ENCODE measurements at regions not wholly inside any gene's neighbourhood (a gene's known extent, or its start where the extent isn't known, plus 50 kb on each side); places are given as distances from the start of the nearest gene placed in this dataset.
A peak's percentile ranks its signal among the peaks of the same experiment; 100 is the strongest.
"Not testable (repeated sequence)": the region's sequence is repeated elsewhere in the genome, so short reads cannot be mapped to it uniquely, and the experiment has no call there.

DNA sequence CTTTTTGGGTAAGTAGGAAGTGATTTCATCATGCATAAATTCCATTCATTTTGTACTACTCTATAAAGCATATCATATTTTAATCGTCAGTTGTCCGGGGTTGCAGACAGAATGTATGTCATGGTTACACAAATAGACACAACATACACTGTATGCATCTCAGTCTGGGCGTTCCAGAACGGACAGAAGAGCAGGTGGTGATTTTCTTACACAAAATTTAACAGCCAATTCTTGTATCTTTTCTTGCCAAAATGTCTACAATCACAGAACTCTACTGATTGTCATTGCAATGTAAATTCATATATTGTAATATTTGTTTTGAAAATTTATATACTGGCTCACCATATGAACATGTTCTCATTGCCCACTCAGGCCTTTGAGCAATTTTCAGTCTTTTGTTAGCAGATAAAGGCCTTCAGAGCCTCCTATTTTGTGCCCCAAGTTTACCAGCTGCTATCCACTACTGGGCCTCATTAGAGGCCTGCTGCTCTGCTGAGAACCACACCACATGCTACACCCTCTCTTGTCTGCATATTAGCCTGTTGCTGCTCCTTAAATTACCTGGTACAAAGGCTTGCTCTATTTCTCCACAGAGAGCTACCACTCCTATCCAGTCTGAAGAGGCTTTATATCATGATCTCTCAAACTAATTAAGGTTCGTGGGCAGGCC is 61.5 kb downstream of the PRDM13 start:
- no peak for DNase-seq

DNA sequence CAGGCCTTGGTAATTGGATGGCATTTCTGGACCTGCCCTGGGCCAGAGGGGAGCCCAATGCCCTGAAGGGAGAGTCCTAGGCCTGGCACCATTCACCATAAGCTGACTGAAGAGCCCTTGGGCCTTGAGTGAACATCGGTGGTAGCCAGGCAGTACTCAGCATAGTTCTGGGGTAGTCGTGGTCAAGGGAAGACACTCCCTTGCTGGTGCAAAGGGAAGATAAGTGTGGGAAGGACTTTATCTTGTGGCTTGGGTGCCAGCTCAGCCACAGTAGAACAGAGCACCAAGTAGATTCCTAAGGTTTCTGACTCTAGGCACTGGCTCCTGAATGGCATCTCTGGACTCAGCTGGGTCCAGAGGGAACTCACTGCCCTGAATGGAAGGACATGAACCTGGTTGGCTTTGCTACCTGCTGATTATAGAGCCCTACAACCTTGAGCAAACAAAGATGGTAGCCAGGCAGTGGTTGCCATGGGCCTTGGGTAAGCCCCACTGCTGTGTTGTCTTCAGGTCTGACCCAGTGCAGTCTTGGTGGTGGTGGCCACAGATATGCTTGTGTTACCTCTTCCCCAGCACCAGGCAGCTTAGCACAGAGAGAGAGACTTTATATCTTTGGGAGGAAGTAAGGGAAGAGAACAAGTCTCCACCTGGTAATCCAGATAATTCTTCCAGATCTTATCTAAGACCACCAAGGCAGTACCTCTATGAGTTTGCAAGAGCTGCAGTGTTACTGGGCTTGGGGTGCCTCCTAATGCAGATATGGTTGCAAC is 83.5 kb downstream of the PRDM13 start:
- no peak for DNase-seq

DNA sequence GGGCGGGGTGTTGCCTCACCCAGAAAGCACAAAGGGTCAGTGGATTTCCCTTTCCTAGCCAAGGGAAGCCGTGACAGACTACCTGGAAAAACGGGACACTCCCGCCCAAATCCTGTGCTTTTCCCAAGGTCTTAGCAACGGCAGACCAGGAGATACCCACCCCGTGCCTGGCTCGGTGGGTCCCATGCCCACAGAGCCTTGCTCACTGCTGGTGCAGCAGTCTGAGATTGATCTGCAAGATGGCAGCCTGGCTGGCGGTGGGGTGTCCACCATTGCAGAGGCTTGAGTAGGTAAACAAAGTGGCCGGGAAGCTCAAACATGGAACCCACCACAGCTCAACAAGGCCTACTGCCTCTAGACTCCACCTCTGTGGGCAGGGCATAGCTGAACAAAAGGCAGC is 95.7 kb downstream of the PRDM13 start:
- DNase-seq: not testable (repeated sequence)

DNA sequence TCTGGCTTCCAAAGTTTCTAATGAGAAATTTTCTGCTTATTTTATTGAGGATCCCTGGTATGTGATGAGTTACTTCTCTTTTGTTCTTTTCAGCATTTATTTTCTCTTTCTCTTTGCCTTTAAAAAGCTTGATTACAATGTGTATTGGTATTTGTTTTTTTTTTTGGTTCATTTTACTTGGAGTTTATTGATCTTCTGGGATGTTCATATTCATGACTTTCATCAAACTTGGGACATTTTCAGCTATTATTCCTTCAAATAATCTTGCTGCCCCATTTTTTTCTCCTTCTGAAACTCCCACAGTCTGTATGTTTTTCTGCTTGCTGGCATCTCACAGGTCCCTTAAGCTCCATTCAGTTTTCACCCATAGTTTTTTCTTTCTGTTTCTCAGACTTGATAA is 102.4 kb downstream of the PRDM13 start:
- DNase-seq: no peak

DNA sequence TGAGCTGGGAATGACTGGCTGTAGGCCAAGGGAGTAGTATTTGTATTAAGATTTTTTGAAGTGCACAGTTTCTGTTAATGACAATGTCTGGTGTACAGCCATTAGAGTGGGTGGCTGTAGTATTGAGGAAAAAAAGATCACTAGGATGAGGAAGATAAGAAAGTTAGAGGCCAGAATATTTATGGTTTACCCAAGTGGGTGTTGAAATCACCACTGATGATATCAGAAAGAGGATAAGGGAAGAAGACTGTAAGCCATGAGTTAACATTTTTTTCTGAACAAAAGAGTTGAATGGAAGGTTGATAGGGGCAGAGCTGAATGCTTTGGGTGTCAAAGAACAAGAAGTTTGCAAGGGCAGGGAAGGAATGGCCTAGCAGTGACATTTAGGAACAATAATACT is 104.7 kb downstream of the PRDM13 start:
- no peak for DNase-seq

DNA sequence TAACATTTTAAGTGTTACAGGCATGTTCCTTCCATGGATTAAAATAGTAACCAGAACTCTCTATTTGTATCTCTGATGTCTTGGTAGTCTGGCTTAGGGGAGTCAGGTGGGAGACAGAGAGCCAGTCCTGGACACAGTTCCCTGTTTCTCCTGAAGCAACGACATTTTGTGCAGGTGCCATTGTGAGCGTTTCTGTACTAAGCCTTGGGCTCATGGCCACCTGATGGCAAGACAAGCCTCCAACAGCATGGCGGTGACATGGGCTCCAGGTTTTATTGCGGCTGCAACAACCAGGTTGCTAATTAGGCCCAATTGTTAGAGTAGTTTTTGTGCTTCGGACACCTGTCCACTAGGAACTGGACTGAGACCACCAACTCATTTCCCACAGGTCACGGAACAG is 105.3 kb downstream of the PRDM13 start:
- no peak for DNase-seq

DNA sequence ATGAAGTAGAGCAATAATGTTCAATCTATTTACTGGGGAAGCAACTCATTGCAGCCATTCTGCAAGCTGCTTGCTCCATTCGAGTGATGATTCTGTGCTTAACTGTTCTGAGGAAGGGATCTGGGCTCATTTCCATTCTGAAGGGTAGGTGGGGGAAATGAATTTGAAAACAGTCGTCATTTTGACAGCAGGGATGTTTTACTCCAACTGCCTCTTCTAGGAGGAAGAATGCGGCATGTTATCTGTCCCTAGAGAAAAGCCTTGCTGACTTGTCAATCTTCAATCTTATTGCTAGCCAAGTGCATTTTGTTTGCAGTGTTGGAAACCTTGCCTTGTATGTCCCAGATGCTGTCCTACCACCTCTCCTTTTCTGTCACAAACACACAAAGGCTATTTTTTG is 105.9 kb downstream of the PRDM13 start:
- no peak for DNase-seq

DNA sequence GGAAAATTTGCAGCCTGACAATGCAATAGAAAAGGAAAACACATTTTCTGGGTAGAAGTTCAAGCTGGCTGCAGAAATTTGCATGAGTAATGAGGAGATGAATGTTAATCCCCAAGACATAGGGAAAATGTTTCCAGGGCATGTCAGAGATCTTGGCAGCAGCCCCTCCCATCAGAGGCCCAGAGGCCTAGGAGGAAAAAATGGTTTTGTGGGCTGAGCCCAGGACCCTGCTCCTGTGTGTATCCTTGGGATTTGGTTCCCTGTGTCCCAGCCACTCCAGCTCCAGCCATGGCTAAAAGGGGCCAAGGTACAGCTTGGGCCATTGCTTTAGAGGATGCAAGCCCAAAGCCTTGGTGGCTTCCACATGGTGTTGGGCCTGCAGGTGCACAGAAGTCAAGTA is 115.4 kb downstream of the PRDM13 start:
- DNase-seq: not testable (repeated sequence)

DNA sequence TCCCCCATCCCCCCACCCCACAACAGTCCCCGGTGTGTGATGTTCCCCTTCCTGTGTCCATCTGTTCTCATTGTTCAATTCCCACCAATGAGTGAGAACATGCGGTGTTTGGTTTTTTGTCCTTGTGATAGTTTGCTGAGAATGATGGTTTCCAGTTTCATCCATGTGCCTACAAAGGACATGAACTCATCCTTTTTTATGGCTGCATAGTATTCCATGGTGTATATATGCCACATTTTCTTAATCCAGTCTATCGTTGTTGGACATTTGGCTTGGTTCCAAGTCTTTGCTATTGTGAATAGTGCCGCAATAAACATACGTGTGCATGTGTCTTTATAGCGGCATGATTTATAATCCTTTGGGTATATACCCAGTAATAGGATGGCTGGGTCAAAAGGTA is 123.6 kb downstream of the PRDM13 start:
- not testable (repeated sequence) for DNase-seq

DNA sequence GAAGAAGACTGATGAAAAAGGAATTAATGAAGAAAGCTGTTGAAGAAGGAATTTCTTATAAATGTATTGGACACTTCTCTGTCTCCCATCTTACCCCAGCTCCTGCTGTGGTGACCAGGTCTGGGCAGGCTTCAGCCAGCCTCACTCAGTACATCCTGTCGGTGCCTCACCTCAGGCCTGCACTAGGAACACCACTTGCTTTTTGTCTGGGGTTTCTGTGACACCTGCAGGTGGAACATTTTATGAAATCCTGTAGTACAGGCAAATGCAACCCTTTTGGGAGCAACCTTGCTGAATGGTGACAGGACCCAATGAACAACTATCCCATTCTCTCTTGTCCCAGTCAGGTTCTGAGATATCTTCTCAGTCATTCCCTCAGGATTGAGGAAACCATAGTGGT is 129.7 kb downstream of the PRDM13 start:
- no peak for DNase-seq

DNA sequence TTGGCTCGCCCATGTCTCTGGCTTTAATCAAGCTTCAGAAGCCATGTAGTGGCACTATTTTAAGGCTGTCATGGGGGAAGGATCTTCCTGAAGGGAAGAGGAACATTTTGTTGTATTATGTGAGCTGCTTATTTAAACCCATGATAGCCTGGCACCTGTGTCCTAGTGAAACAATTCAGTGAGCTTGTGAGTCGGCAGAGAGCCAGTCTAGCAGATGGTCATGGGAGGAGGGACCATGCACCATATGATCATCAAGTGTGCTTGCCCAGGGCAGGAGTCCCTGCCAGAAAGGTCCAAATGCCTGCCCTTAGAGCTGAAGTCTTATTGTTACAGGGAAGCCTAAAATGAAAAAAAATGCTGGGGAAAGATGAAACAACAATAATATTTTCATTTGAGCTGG is 132.9 kb downstream of the PRDM13 start:
- no peak for DNase-seq

DNA sequence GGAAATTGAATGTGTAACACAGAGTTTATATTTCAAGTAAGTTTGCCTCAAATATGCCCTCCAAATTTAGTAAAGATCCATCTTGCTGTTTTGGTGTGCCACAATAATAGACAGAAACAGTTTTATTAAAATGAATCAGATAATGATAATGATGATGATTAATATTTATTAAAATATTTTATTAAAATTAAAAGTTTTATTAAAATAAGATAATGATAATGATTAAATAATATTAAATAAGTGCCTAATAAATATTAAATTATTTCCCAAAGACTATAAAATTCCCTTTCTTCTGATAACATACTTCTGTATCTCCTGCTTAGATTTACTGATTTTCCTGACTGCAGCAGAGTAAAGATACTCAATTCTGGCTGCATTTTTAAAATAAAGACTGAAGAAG is 134.5 kb downstream of the PRDM13 start:
- no peak for DNase-seq

DNA sequence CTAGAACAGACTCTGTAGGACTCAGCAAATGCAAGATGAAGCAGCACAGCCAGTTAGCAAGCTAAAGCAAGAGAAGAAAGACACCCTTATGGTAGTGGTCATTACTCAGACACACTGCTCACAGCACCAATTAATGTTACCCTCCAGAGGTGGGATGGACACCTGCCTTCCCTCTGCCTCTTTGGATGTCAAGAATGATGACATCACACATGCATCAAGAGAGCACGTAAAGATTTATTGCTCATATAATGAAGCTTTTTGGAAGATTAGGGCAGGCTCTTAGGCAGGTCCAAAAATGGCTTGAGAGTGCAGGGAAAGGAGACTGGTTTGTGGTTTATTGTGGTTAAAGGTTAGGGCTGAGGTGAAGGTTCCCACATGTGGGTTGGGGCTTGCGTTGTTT is 137.0 kb downstream of the PRDM13 start:
- DNase-seq: no peak

DNA sequence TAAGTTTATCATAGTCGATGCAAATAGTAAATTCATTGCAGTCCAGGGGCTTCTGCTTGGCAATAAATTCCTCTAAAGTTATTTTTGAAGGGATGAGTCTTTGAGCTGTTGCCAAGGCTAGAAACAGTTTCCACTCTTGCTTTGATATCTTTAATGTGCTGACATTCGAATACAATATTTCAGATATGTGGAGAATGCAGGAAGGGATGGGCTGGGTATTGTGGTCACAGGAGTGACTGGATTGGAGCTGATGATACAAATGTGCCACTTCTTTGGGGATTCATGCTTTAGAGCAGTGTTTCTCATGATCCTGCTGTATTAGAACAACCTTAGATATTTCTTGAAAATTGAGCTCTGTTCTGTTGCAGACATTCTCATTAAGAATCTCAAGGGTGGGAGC is 139.0 kb downstream of the PRDM13 start:
- no peak for DNase-seq

DNA sequence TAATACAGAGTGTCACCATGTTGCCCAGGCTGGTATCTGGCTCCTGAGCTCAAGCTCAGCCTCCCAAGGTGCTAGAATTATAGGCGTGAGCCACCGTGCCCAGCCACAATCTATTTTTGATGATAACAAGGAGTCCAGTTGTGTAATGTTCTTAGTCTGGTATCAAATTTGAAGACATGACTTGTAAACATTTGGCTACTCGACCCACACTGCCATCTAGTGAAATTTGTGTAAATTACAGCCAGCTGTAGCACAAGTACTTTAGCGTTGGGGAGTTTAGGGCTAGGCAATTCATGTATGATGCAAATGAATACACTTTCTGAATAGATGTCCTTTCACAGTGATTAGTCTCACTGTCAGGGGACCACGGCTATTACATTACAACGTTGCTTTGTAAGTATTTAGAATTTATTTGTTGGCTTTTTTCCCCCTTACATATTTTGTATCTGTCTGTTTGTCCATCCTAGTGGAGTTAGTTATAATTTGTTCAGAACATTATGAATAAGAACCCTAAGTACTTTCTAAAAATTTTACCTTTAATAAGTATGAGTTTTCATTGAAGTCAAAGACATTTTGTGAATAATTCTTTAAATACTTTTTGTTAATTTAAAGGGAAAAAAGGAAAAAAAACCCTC is 139.7 kb downstream of the PRDM13 start:
- DNase-seq: peak; percentile 16

DNA sequence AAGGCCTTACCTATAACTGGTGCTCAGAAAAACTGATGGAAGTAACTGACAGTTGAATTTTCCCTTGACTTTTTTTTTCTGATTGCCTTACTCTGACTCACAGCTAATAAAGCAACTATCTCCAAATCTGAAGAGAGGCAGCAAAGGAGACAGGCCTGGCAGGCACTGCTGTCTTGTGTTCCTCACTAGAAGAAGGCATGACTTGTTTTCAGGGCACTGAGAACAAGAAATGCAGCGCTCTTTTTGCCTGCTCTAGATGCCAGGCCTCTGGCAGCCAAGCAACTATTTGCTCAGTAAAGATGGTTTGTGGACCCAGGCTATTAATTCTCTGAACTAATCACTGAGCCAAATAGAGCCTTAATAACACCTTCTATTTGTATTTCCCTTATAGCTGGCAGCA is 155.1 kb downstream of the PRDM13 start:
- no peak for DNase-seq

DNA sequence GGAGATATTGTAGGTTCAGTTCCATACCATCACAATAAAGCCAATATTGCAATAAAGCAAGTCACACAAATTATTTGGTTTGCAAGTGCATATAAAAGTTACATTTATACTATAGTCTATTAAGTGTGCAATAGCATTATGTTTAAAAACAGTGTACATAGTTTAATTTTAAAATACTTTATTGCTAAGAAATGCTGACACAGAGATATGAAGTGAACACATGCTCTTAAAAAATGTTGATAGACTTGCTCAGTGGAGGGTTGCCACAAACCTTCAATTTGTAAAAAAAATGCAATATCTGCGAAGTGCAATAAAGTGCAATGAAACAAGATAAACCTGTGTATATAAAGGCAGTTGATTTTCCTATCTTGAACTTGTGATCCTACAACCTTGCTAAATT is 161.5 kb downstream of the PRDM13 start:
- DNase-seq: no peak

DNA sequence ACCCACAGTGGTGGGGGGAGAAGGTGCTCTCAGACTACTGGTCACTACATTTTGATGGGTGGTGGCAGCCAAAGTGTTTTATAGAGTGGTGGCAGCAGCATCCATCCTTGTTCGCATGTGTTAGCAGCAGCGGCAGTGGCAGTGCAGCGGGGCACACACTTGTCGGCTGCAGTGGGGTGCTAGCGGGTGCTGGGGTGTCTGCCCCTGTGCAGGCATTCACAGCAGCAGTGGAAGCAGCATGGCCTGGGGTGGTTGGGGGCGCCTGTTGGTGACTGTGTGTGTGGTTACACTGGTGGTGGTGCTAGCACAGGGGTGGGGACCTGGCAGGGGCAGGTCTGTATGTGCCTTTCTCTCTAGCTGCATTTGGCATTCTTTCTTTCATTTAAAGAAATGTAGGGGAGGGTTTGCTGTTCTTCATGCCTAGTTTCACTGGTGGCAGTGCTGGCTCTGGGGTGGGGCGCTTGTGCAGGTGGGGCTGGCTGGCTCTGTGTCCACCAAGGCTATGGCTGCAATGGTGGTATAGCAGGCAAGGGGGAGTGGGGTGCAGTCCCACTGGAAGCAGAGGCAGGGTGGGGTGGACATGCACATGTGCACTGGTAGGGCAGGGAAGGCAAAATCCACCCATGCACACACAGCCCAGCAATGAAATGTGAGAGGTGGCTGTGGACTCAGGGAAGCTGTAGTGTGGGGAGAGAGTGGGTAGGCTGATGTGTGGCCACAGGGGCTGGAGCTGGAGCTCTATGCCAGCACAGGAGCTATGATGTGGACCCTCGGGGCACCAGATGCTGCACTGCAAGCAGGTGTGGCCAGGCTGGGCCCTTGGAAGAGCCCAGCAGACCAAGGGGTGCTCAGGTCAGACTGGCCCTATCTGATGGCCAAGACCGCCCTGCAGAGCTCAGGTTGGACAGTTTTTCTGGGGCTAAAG is 173.3 kb downstream of the PRDM13 start:
- DNase-seq: no peak

DNA sequence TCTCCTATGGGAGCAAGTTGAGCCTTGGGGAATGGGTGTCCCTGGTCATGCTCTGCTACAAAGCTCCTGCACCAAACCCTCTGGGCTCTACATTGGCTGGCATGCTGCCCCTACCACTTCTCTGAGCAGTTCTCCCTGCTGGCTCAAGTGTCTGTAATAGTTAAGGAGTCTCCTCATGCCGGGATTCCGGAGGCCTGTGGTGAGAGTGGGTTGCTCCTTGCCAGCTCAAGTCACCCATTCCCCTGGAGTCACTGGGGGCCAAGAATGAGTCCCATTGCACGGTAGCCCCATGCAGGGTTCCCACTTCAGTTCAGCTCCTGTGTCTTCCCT is 173.9 kb downstream of the PRDM13 start:
- no peak for DNase-seq

DNA sequence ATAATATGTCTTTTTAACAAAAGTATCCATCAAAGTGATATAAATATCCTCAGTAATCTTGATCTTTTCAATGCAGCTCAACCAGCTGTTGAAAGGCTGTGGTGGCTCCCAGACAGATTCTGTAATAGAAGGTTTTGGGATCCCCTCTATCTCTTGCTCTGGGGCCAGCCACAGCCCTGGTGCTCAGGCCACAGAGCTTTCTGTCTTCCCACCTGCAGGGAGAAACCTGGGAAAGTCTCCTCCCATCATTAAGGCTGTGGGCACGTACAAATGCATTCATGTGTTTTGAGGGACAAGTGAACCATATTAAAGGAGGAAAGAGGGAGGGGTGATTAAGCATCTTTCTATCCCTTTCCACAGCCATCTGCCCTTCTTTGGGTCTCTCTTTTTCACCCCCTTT is 183.1 kb downstream of the PRDM13 start:
- no peak for DNase-seq

DNA sequence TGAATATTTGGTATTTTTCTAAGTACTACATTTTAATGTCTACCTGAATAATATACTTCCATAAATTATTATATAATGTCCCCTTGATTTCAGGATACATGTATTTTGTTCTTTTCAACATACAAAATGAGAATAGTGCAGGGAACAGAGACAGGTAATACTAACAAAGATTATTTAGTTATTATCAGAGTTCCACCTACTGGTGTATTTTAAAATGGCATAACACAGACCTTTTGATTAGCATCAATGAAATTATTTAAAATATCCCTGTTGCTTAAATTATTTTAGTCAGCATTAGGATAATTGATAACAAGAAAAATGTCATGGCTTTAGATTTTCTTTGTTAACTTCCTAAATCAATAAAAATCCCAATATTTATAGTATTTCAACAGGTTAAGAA is 184.0 kb downstream of the PRDM13 start:
- DNase-seq: no peak

DNA sequence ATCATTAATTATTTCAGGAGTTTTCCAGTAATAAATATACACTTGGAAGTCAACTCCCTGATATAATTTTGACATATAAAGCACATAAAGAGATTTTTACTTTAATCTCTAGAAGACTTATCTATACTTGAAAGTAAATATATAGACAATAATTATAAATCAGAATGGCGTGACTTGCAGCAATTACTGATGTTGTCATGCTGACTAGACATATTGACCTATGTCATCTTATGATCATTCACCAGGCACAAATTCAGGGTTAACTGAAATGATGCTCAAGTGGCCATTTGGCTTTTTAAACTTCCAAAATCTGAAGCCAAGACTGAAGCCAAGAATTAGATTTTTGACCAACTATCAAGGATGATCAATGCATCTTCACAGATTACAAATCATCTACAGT is 192.2 kb downstream of the MCHR2 start:
- no peak for DNase-seq

DNA sequence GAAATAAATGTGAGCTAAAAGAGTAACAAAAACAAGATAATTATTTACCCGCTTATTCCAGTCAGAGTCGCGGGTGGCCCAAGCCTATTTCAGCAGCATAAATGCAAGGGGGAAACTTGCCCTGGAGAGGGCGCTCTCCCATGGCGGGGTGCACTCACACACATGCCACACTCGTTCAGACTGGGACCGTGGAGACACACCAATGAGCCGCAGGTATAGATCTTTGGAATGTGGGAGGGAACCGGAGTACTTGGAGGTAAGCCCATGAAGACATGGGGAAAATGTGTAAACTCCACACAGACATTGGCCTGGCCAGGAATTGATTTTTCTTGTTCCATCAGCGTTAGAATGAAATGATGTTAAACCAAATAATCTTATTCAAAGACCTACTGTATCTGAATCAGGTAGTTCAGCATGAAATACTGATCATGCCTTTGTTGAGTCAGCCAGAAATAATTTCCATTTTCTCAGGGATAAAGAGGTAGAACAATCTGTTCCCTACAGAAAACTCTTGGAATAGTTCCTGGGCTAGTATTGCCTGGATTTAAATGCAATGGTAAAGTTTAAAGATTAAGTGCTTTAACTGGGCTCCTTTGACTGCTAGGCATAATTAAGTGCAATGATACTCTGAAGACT is 191.5 kb downstream of the MCHR2 start:
- no peak for DNase-seq

Measured in stimulated activated CD4-positive, alpha-beta T cell treated with anti-CD3 and anti-CD28 coated beads, Interleukin-12 subunit alpha, Interleukin-12 subunit beta, amount 100 ng/mL, for 4 hours (primary cell).